GM19452 (cell line): ENCODE measurements at regions not wholly inside any gene's neighbourhood (a gene's known extent, or its start where the extent isn't known, plus 50 kb on each side); places are given as distances from the start of the nearest gene placed in this dataset.

Experiments used
- ATAC-seq: cut with Tn5 transposase; IDR thresholded peaks from one replicate; pipeline ENCODE4 v1.9.1; 2021; ENCODE audit not compliant: unreplicated experiment

GRCh38 chr3:135851201-135852081 is 114.1 kb upstream of the PPP2R3A start:
- no peak for ATAC-seq

GRCh38 chr3:135853981-135854380 is 111.5 kb upstream of the PPP2R3A start:
- no peak for ATAC-seq

GRCh38 chr3:135860761-135861160 is 104.8 kb upstream of the PPP2R3A start:
- no peak for ATAC-seq

GRCh38 chr3:135862361-135862760 is 103.2 kb upstream of the PPP2R3A start:
- ATAC-seq: no peak

GRCh38 chr3:135864060-135864459 is 101.5 kb upstream of the PPP2R3A start:
- no peak for ATAC-seq

- ATAC-seq: no peak
These were observed 100.4 kb upstream of the PPP2R3A start for GRCh38 chr3:135865085-135865484.

GRCh38 chr3:135865553-135865952 is 100.0 kb upstream of the PPP2R3A start:
- no peak for ATAC-seq

- no peak for ATAC-seq
These were observed 97.6 kb upstream of the PPP2R3A start for GRCh38 chr3:135867911-135868310.

GRCh38 chr3:135868801-135869200 is 96.7 kb upstream of the PPP2R3A start:
- no peak for ATAC-seq

- no peak for ATAC-seq
These were observed 96.0 kb upstream of the PPP2R3A start for GRCh38 chr3:135869439-135870105.

GRCh38 chr3:135871311-135871710 is 94.2 kb upstream of the PPP2R3A start:
- no peak for ATAC-seq

- ATAC-seq: no peak
These were observed 91.5 kb upstream of the PPP2R3A start for GRCh38 chr3:135874035-135874434.

- no peak for ATAC-seq
These were observed 87.0 kb upstream of the PPP2R3A start for GRCh38 chr3:135878501-135878900.

- no peak for ATAC-seq
These were observed 79.6 kb upstream of the PPP2R3A start for GRCh38 chr3:135885885-135886284.

- no peak for ATAC-seq
These were observed 78.3 kb upstream of the PPP2R3A start for GRCh38 chr3:135887220-135887619.

GRCh38 chr3:135889443-135889842 is 76.1 kb upstream of the PPP2R3A start:
- no peak for ATAC-seq

GRCh38 chr3:135891121-135891520 is 74.4 kb upstream of the PPP2R3A start:
- no peak for ATAC-seq

- ATAC-seq: no peak
These were observed 70.3 kb upstream of the PPP2R3A start for GRCh38 chr3:135895106-135895733.

GRCh38 chr3:135895734-135896121 is 69.8 kb upstream of the PPP2R3A start:
- ATAC-seq: no peak

- no peak for ATAC-seq
These were observed 68.9 kb upstream of the PPP2R3A start for GRCh38 chr3:135896613-135897012.

- no peak for ATAC-seq
These were observed 67.8 kb upstream of the PPP2R3A start for GRCh38 chr3:135897715-135898114.

GRCh38 chr3:135898774-135899173 is 66.8 kb upstream of the PPP2R3A start:
- ATAC-seq: no peak
